Loucy (cell line): ENCODE measurements at regions not wholly inside any gene's neighbourhood (a gene's known extent, or its start where the extent isn't known, plus 50 kb on each side); places are given as distances from the start of the nearest gene placed in this dataset.

ENCODE experiments used
- H2AFZ ChIP-seq: fragments of 200-600 bp; sonication (generic); 2 replicates; pipeline ENCODE4 v1.6.0; 2016; ENCODE audit warnings: antibody characterized with exemption, mild to moderate bottlenecking, low read length, moderate library complexity
- H3F3A ChIP-seq: fragments of 200-600 bp; 2 replicates; pipeline ENCODE4 v1.6.0; 2016; ENCODE audit warnings: antibody characterized with exemption, low read depth, mild to moderate bottlenecking
- H3K27me3 ChIP-seq: fragments of 200-600 bp; sonication (generic); 2 replicates; pipeline ENCODE4 v1.6.1; 2014; ENCODE audit warnings: low read length, mild to moderate bottlenecking; ENCODE audit not compliant: insufficient read depth, poor library complexity, severe bottlenecking
- H3K36me3 ChIP-seq: fragments of 200-600 bp; sonication (generic); 2 replicates; pipeline ENCODE4 v1.6.1; 2016; ENCODE audit warnings: low read length; ENCODE audit not compliant: insufficient read depth
- H3K4me1 ChIP-seq: fragments of 200-600 bp; sonication (generic); 2 replicates; pipeline ENCODE4 v1.5.1; 2014; ENCODE audit warnings: low read length, mild to moderate bottlenecking; ENCODE audit not compliant: insufficient read depth, poor library complexity, severe bottlenecking
- H3K4me2 ChIP-seq: fragments of 200-600 bp; sonication (generic); 2 replicates; pipeline ENCODE4 v1.6.0; 2014; ENCODE audit warnings: antibody characterized with exemption, low read length, low read depth, mild to moderate bottlenecking; ENCODE audit not compliant: poor library complexity, severe bottlenecking
- H3K4me3 ChIP-seq: fragments of 200-600 bp; sonication (generic); 2 replicates; pipeline ENCODE4 v1.5.1; 2014; ENCODE audit warnings: low read length, mild to moderate bottlenecking, mixed read lengths; ENCODE audit not compliant: poor library complexity, severe bottlenecking
- H3K79me2 ChIP-seq: fragments of 200-600 bp; sonication (generic); 2 replicates; pipeline ENCODE4 v1.6.1; 2014; ENCODE audit warnings: low read length; ENCODE audit not compliant: insufficient read depth
- H3K9ac ChIP-seq: fragments of 200-600 bp; sonication (generic); 2 replicates; pipeline ENCODE4 v1.6.0; 2014; ENCODE audit warnings: mild to moderate bottlenecking, low read depth, low read length, moderate library complexity; ENCODE audit not compliant: poor library complexity, severe bottlenecking
- H3K9me2 ChIP-seq: fragments of 200-600 bp; sonication (generic); replicated peaks from 2 replicates; pipeline ENCODE4 v1.6.1; 2016; ENCODE audit warnings: low read depth, low read length, mixed read lengths
- H3K9me3 ChIP-seq: fragments of 200-600 bp; sonication (generic); 2 replicates; pipeline ENCODE4 v1.6.1; 2014; ENCODE audit warnings: mild to moderate bottlenecking, antibody characterized with exemption, low read length, low read depth; ENCODE audit not compliant: insufficient read depth
- H4K20me1 ChIP-seq: fragments of 200-600 bp; sonication (generic); 2 replicates; pipeline ENCODE4 v1.6.0; 2014; ENCODE audit warnings: antibody characterized with exemption, low read length, mild to moderate bottlenecking; ENCODE audit not compliant: insufficient read depth, poor library complexity, severe bottlenecking
- CTCF ChIP-seq: fragments of 200-600 bp; sonication (generic); conservative IDR thresholded peaks from 2 replicates; pipeline ENCODE4 v1.5.1; 2014; ENCODE audit warnings: mild to moderate bottlenecking, antibody characterized with exemption, low read length
- EZH2phosphoT487 ChIP-seq: fragments of 200-600 bp; IDR thresholded peaks from 2 replicates; pipeline ENCODE4 v1.6.1; 2018; ENCODE audit warnings: antibody characterized with exemption, mild to moderate bottlenecking, moderate library complexity, borderline replicate concordance

DNA sequence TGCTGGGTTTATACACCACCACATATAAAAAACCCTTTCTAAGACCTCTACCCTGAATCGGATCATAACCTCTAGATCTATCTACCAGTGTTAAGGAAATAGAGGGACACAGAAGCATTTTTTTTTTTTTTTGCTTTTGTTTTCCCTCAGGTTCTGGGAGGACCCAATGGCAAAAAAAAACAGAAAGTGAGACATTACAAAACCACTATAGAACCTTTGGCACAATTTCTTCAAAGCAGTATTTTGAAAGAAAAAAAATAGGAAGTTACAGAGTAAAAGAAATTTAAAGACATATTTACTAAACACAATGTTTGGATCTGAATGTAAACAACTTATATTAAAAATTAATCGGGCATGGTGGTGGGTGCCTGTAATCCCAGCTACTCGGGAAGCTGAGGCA lies 1258.7 kb upstream of the GJE1 start:
- no peaks in the 10 kb centered on the region for H3K4me1 ChIP-seq
- no peak overlapping the region for H3K4me3 ChIP-seq
- no peaks in the 10 kb centered on the region for H3K36me3 ChIP-seq
- H2AFZ ChIP-seq, result no peak overlapping the region
- no peaks in the 10 kb centered on the region for H3K9me3 ChIP-seq
- no peak overlapping the region for H3K4me2 ChIP-seq
- H3K79me2 ChIP-seq, result no peaks in the 10 kb centered on the region
- TF ChIP-seq CTCF, result no peak
- H3K9me2 ChIP-seq, result no peaks in the 10 kb centered on the region
- H3K27me3 ChIP-seq, result no peaks in the 10 kb centered on the region
- no peaks in the 10 kb centered on the region for H3F3A ChIP-seq
- no peak overlapping the region for H3K9ac ChIP-seq
- H4K20me1 ChIP-seq, result no peaks in the 10 kb centered on the region

DNA sequence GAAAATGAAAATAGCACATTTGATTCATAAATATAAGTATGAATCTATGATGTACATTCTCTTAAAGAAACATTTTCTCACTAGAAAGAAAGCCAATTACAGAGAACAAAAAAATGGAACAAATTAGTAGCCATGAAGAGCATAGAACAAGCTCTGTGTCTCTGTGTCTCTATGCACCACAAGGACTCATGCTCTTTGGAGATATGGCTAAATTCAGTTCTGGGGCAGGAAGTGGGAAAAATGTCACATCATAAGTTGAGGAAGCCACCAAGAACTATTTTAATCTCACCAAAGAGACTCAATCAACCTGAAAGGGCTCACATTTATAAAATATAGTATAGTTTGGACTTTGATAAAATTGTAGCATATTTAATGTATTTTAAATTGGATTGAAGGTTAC lies 1259.8 kb upstream of the GJE1 start:
- no peaks in the 10 kb centered on the region for H3K9me2 ChIP-seq
- no peaks in the 10 kb centered on the region for H4K20me1 ChIP-seq
- no peaks in the 10 kb centered on the region for H3K79me2 ChIP-seq
- H2AFZ ChIP-seq, result no peak overlapping the region
- H3K9me3 ChIP-seq, result no peaks in the 10 kb centered on the region
- no peaks in the 10 kb centered on the region for H3F3A ChIP-seq
- no peak overlapping the region for H3K4me2 ChIP-seq
- H3K9ac ChIP-seq, result no peak overlapping the region
- TF ChIP-seq EZH2phosphoT487 (no peak), CTCF (no peak)
- H3K4me3 ChIP-seq, result no peak overlapping the region
- H3K4me1 ChIP-seq, result no peaks in the 10 kb centered on the region
- H3K36me3 ChIP-seq, result no peaks in the 10 kb centered on the region
- no peaks in the 10 kb centered on the region for H3K27me3 ChIP-seq

- H3K27me3 ChIP-seq, result no peaks in the 10 kb centered on the region
- H3K4me2 ChIP-seq, result no peak overlapping the region
- H2AFZ ChIP-seq, result no peak overlapping the region
- no peaks in the 10 kb centered on the region for H3K36me3 ChIP-seq
- H3K9ac ChIP-seq, result no peak overlapping the region
- no peaks in the 10 kb centered on the region for H4K20me1 ChIP-seq
- no peaks in the 10 kb centered on the region for H3K9me2 ChIP-seq
- H3K4me1 ChIP-seq, result no peaks in the 10 kb centered on the region
- H3F3A ChIP-seq, result no peaks in the 10 kb centered on the region
- no peak overlapping the region for H3K4me3 ChIP-seq
- no peaks in the 10 kb centered on the region for H3K79me2 ChIP-seq
- TF ChIP-seq EZH2phosphoT487 (no peak), CTCF (no peak)
- H3K9me3 ChIP-seq, result no peaks in the 10 kb centered on the region
These were observed 1260.8 kb upstream of the GJE1 start for GRCh38 chr6:140871911-140872310.
